ENCODE measurements at regions not wholly inside any gene's neighbourhood (a gene's known extent, or its start where the extent isn't known, plus 50 kb on each side); places are given as distances from the start of the nearest gene placed in this dataset.
"Not testable (repeated sequence)": the region's sequence is repeated elsewhere in the genome, so short reads cannot be mapped to it uniquely, and the experiment has no call there.

GRCh38 chr11:115605397-115605796 is 101.2 kb upstream of the CADM1 start:
- DNase-seq (ENCODE audit: low read depth in 1 of 2, low spot score in 1 of 2): not testable (repeated sequence)

- no peak for DNase-seq (ENCODE audit: low read depth in 1 of 2, low spot score in 1 of 2)
Measured at GRCh38 chr11:115599125-115599524, 94.9 kb upstream of the CADM1 start.

GRCh38 chr11:115598257-115598901 is 94.2 kb upstream of the CADM1 start:
- DNase-seq (ENCODE audit: low read depth in 1 of 2, low spot score in 1 of 2): no peak

GRCh38 chr11:115591380-115591779 is 87.2 kb upstream of the CADM1 start:
- no peak for DNase-seq (ENCODE audit: low read depth in 1 of 2, low spot score in 1 of 2)

- no peak for DNase-seq (ENCODE audit: low read depth in 1 of 2, low spot score in 1 of 2)
Measured at GRCh38 chr11:115590254-115590653, 86.0 kb upstream of the CADM1 start.

GRCh38 chr11:115587718-115588342 is 83.6 kb upstream of the CADM1 start:
- DNase-seq (ENCODE audit: low read depth in 1 of 2, low spot score in 1 of 2): no peak

GRCh38 chr11:115585361-115586024 is 81.3 kb upstream of the CADM1 start:
- no peak for DNase-seq (ENCODE audit: low read depth in 1 of 2, low spot score in 1 of 2)

GRCh38 chr11:115581871-115582639 is 77.8 kb upstream of the CADM1 start:
- no peak for DNase-seq (ENCODE audit: low read depth in 1 of 2, low spot score in 1 of 2)

GRCh38 chr11:115580927-115581680 is 76.9 kb upstream of the CADM1 start:
- DNase-seq (ENCODE audit: low read depth in 1 of 2, low spot score in 1 of 2): no peak

GRCh38 chr11:115580416-115580815 is 76.2 kb upstream of the CADM1 start:
- DNase-seq (ENCODE audit: low read depth in 1 of 2, low spot score in 1 of 2): no peak

GRCh38 chr11:115579181-115579825 is 75.1 kb upstream of the CADM1 start:
- DNase-seq (ENCODE audit: low read depth in 1 of 2, low spot score in 1 of 2): no peak

GRCh38 chr11:115578275-115578674 is 74.1 kb upstream of the CADM1 start:
- DNase-seq (ENCODE audit: low read depth in 1 of 2, low spot score in 1 of 2): no peak

GRCh38 chr11:115577701-115578100 is 73.5 kb upstream of the CADM1 start:
- DNase-seq (ENCODE audit: low read depth in 1 of 2, low spot score in 1 of 2): no peak

GRCh38 chr11:115576606-115577380 is 72.6 kb upstream of the CADM1 start:
- DNase-seq (ENCODE audit: low read depth in 1 of 2, low spot score in 1 of 2): no peak

GRCh38 chr11:115572551-115572950 is 68.3 kb upstream of the CADM1 start:
- DNase-seq (ENCODE audit: low read depth in 1 of 2, low spot score in 1 of 2): no peak

- no peak for DNase-seq (ENCODE audit: low read depth in 1 of 2, low spot score in 1 of 2)
Measured at GRCh38 chr11:115566180-115566764, 62.1 kb upstream of the CADM1 start.

- no peak for DNase-seq (ENCODE audit: low read depth in 1 of 2, low spot score in 1 of 2)
Measured at GRCh38 chr11:115564851-115565250, 60.6 kb upstream of the CADM1 start.

GRCh38 chr11:115561116-115561515 is 56.9 kb upstream of the CADM1 start:
- DNase-seq (ENCODE audit: low read depth in 1 of 2, low spot score in 1 of 2): no peak

GRCh38 chr11:115558635-115559034 is 54.4 kb upstream of the CADM1 start:
- no peak for DNase-seq (ENCODE audit: low read depth in 1 of 2, low spot score in 1 of 2)

Data from stimulated activated CD4-positive, alpha-beta T cell treated with anti-CD3 and anti-CD28 coated beads, Interleukin-15, amount 100 ng/mL, for 1 hour (primary cell).